AML-193 (cell line): ENCODE measurements at regions not wholly inside any gene's neighbourhood (a gene's known extent, or its start where the extent isn't known, plus 50 kb on each side); places are given as distances from the start of the nearest gene placed in this dataset.

Experiments used
- DNase-seq, 2 experiments: peaks; one replicate each; lab custom pipeline; 2025; lab: John Stamatoyannopoulos, UW

- DNase-seq, result no peak
These were observed 587.0 kb upstream of the DSEL start for GRCh38 chr18:68103561-68103960.

DNA sequence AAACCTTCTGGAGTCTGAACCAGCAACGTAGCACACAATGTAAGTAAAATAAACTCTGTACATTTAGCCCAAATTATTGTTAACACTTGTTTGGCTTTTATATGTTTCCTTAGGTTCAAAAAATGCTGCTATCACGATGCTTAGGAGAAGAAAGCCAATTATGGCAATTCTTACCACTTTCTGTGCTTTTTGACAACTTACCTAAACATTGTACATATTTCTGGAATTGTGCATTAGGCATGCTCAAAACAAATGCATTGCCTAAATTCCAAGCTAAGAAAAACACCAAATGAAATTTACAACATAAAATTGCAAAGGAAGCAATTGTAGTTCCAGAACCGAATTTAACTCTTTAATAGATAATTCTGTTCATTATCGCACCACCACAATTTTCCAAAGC is 585.6 kb upstream of the DSEL start:
- DNase-seq, result no peak

DNA sequence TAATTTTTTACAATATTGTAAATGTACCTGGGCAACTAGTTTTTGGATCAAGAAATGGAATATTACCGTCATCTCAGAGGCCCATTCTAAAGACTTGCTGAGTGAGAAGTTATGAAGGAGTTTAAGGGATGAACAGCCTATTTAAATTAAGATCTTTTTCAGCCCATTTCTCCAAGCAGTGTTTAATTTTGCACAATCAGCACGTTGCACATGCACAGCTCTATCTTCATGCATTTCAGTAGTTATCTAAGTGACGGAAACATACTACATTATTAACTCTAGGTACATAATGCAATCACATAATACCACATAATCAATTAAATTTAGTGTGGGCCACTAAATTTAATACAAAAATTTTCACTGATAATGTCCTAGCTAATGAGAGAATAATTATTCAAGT is 582.1 kb upstream of the DSEL start:
- DNase-seq, result no peak

DNA sequence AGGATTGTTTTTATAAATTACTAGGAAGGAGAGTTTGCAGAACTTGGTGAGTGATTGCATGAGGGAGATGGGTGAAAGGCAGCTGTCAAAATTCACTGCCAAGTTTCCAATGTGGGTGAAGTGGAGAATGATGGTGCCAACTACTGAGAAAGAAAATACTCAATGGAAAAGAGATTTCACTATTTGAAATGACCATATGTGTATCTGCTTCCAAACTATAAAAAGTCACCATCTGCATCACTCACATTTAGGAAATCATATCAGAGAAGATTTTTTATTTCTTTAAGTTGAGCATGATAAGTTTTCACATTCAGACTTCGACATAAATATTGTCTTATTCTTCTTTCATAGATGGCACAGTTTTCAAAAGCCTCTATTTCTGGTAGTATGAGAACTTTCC is 570.0 kb upstream of the DSEL start:
- no peak for DNase-seq

DNA sequence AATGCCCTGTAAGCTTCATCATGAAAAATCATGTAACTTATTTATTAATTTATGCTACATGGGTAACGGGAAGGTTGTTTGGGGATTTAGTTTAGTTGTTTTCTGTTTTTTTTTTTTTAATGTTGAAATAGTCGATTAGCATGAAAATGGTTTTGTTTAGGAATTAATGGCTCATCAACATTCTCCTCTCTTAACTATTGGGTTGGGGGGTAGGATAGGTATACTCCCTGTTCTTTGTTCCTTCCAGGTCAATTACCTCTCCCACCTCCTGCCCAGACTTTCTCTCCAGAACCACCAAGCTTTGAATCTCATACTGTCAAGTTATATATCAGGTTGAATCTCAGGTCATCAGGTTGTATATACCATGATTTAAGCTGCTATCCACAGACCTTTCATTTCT is 568.7 kb upstream of the DSEL start:
- no peak for DNase-seq

DNA sequence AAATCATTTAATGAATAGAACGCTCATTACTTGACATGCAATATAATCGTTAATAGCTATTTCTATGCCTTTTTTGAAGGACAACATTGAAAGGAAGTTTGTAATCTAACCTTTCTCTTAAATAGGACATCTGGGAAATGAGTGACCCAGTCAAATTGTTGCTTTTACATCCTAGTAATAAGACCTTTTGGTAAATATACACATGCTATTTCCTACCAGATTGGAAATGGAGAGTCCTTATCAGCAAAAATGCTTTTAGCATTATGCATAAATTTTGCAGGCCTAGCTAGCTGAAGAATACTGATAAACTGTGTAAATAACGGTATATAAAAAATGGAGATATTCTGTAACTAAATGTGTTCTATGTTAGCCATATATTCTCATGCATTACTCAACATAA is 567.3 kb upstream of the DSEL start:
- no peak for DNase-seq

DNA sequence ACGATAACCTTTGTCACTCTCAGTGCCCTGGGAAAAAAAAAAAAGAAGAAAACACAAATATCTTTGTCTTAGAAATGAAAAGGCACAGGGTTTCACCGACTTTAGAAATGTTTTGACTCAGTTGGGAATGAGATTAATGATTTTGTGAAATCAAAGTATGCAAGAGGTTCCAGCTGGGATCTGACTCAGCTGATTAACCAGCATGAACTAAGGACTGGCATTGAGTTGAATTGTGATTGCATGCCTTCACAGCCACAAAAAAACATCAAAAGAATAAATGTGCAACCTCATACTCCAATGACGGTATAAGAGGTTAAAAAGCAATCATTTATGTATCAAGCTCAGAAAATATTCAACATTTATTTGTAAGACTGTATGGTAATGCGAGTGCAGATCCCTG is 566.6 kb upstream of the DSEL start:
- DNase-seq, result no peak

- no peak for DNase-seq
These were observed 556.2 kb upstream of the DSEL start for GRCh38 chr18:68072744-68073143.

DNA sequence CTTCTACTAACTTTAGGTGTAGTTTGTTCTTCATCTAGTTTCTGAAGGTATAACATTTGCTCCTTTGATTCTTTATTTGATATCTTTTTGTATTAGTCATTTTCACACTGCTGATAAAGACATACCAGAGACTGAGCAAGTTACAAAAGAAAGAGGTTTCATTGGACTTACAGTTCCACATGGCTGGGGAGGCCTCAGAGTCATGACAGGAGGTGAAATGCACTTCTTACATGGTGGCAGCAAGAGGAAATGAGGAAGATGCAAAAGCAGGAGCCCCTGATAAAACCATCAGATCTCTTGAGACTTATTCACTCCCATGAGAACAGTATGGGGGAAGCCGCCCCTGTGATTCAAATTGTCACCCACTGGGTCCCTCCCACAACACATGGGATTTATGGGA is 544.4 kb upstream of the DSEL start:
- no peak for DNase-seq

GRCh38 chr18:68056936-68057335 is 540.4 kb upstream of the DSEL start:
- no peak for DNase-seq

- DNase-seq, result no peak
These were observed 538.1 kb upstream of the DSEL start for GRCh38 chr18:68054669-68055068.

DNA sequence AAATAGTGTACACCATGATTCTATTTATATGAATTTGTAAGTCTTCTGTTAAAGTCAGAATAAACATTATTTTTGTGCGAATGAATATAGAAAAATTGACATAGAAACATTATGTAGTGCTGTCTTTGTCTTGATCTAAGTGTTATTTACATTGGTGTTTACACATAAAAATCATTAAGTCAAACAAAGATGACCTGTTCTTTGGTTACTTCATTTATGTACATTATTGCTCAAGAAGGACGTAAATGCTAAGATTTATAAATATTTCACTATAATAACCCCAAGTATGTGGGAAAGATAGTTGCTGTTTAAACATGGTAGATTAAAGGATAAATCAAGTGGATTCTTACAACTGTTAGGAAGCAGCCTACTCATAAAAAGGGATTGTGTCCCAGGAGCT is 536.8 kb upstream of the DSEL start:
- no peak for DNase-seq

DNA sequence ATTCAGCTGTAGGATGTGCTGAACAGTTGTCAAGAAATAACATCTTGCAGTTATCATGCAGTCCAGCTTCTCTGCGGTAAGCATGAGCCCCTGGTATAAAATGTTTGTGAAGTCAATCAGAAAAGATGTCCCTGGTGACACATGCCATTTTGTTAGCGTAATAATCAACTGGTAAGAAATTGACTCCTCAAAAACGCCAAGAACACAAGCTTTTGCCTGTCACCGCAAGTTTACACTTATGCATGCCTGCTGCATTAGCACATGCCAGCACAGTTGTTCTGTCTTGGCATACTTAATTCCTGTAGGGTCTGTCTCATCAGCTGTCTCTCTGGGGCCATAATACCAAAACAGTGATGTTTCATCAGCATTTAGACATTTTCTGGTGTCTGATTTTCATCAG is 524.8 kb upstream of the DSEL start:
- DNase-seq, result no peak

DNA sequence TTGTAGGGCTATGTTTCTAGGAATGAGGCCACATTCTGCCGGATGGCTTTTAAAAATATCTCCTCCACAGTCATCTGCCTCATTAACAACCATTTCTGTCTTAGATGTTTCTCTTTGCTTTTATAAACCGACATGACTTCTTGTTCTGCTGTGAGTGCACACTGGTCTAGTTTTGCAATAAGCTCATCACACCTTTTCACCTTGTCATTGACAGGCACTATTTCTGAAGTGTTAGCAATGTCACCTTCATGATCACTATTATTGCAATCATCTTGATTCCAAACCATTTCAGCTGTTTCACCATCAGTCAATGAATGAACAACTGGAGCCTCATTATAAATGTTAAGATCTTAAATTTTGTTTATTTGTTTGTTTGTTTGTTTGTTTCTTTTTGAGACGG is 523.7 kb upstream of the DSEL start:
- no peak for DNase-seq

GRCh38 chr18:68035774-68036522 is 519.4 kb upstream of the DSEL start:
- DNase-seq, result no peak

DNA sequence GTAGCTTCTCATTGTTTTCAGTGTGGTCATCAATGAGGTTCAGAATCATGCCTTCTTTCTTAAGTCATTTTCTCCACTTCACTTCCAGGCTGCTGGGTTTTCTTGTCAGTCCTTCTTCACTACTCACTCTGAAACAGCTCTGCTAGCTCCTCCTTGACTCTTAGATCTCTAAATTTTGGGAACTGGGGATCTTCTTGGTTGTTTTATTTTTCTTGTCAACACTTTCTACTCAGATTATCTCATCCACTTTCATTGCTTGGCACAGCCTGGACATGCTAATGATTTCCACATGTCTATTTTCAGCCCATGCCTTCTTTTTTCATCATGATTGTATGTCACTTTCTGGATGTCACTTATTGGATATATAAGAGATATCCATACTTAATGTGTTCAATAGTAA is 517.8 kb upstream of the DSEL start:
- no peak for DNase-seq

DNA sequence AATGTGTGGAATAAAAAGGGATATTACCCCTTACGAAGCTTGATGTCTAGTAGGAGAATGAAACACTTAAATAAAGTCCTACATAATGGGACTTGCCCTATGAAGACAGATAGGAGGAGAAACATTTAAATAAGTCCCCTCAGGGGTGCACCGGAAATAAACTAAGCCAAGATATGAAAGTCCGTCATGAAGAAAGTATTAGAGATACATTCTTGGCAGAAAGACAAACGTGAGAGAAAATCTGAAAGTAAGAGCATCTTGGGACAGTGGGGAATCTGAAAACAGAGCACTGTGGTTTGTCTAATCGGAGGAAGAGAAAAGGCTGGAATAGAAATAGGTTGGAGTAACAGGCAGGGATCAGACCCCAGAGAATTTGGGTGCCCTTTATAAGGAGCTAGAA is 516.9 kb upstream of the DSEL start:
- DNase-seq, result no peak

GRCh38 chr18:68024716-68025115 is 508.2 kb upstream of the DSEL start:
- DNase-seq, result no peak

DNA sequence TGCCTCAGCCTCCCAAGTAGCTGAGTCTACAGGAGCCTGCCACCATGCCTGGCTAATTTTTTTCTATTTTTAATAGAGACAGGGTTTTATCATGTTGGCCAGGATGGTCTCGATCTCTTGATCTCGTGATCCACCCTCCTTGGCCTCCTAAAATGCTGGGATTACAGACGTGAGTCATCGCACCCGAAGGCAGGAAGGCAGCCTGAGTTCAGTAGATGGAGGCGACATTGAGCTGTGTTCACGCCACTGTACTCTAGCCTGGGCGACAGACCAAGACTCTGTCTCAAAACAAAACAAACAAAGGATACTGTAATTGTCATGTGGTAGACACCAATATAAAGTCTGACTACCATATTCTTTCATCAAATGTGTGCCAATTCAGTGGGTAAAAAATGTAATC is 500.9 kb upstream of the DSEL start:
- no peak for DNase-seq

DNA sequence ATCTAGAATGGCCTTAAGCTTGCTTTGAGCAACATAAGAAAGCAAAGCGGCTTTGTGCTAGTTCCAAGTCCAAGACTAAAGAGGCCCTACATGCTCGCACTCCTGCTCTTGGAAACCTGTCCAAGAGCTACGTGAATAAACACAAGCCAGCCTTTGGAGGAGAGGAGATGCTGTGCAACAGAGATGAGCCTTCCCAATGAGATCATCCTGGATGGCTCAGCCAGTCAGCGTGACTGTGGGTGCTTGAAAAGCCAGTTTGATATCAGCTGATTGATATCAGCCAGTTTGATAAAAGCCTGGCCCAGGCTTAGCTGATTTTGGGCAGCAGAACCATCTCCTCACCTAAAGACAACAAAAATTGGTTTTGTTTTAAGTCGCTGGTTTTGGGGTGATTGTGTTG is 481.0 kb upstream of the DSEL start:
- no peak for DNase-seq

- DNase-seq, result no peak
These were observed 479.2 kb upstream of the DSEL start for GRCh38 chr18:67995769-67996168.

- DNase-seq, result no peak
These were observed 463.7 kb upstream of the DSEL start for GRCh38 chr18:67980241-67980640.

DNA sequence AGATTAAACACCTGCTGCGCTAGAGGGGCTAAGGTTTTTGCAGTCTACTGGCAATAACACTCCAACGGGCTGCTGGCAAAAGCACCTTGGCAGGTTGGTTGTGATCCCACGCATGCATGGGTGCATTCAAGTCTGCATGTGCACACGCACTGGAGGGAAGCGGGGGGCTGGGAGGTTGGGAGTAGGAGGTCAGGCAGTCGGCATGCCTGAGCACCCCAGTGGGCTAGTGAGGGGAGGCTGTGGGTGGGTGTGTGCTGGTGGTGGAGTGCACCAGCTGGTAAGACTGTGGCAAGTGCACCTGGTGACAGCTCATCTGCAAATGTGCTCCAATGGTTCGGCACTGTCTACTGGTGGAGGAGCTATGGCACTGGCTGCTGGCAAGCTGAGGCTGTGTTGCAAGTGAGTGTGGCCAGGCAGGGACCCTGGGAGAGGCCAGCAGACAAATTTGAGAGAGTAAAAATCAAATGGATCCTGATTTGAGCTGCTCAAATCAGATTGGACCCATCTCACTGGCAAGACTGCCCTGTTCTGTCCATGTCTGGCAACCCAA is 460.6 kb upstream of the DSEL start:
- DNase-seq, result no peak

GRCh38 chr18:67973916-67974315 is 457.4 kb upstream of the DSEL start:
- DNase-seq, result no peak
